NCI-H460 (cell line): ENCODE measurements at regions not wholly inside any gene's neighbourhood (a gene's known extent, or its start where the extent isn't known, plus 50 kb on each side); places are given as distances from the start of the nearest gene placed in this dataset.

Experiments
- DNase-seq: peaks from one replicate; pipeline ENCODE4 v3.0.0-alpha.2; 2016; ENCODE audit warnings: low read depth; ENCODE audit errors: extremely low read depth

- DNase-seq = no peak
These were observed 121.9 kb downstream of the RPLP1 start for GRCh38 chr15:69574506-69574905.

GRCh38 chr15:69575387-69575786 is 122.8 kb downstream of the RPLP1 start:
- DNase-seq = no peak

- peak; percentile 68 for DNase-seq
These were observed 123.5 kb downstream of the RPLP1 start for GRCh38 chr15:69576035-69576526.

- DNase-seq = no peak
These were observed 124.3 kb downstream of the RPLP1 start for GRCh38 chr15:69576948-69577351.

GRCh38 chr15:69577397-69577796 is 124.8 kb downstream of the RPLP1 start:
- DNase-seq = no peak

GRCh38 chr15:69578252-69578651 is 125.6 kb downstream of the RPLP1 start:
- DNase-seq = no peak

GRCh38 chr15:69578787-69579583 is 126.4 kb downstream of the RPLP1 start:
- peak; percentile 85 for DNase-seq

- DNase-seq = no peak
These were observed 127.5 kb downstream of the RPLP1 start for GRCh38 chr15:69579950-69580618.

- no peak for DNase-seq
These were observed 131.0 kb downstream of the RPLP1 start for GRCh38 chr15:69583626-69584025.

GRCh38 chr15:69585937-69586336 is 133.3 kb downstream of the RPLP1 start:
- DNase-seq = no peak

- DNase-seq = no peak
These were observed 134.1 kb downstream of the RPLP1 start for GRCh38 chr15:69586721-69587120.

- no peak for DNase-seq
These were observed 135.3 kb downstream of the RPLP1 start for GRCh38 chr15:69587723-69588426.

GRCh38 chr15:69590201-69590710 is 137.6 kb downstream of the RPLP1 start:
- DNase-seq = no peak

GRCh38 chr15:69590932-69591524 is 138.4 kb downstream of the RPLP1 start:
- no peak for DNase-seq

- DNase-seq = peak; percentile 82
These were observed 139.4 kb downstream of the RPLP1 start for GRCh38 chr15:69591905-69592508.

GRCh38 chr15:69592954-69593353 is 140.3 kb downstream of the RPLP1 start:
- DNase-seq = no peak

GRCh38 chr15:69593488-69593887 is 140.9 kb downstream of the RPLP1 start:
- DNase-seq = no peak

- peak; percentile 87 for DNase-seq
These were observed 141.7 kb downstream of the RPLP1 start for GRCh38 chr15:69593981-69594966.
